ENCODE measurements at regions not wholly inside any gene's neighbourhood (a gene's known extent, or its start where the extent isn't known, plus 50 kb on each side); places are given as distances from the start of the nearest gene placed in this dataset.

GRCh38 chr2:160566717-160567116 lies 73.1 kb upstream of the RBMS1 start:
- no peaks in the 10 kb centered on the region for H3F3A ChIP-seq (ENCODE audit: insufficient read depth, low read length)
- TF ChIP-seq CTCF (IDR thresholded peaks at IDR 0.05; ENCODE audit: low read length) (no peak), EZH2 (IDR thresholded peaks at IDR 0.05; ENCODE audit: borderline replicate concordance, low read length) (no peak)
- H4K20me1 ChIP-seq (ENCODE audit: insufficient read depth, low read length), result no peaks in the 10 kb centered on the region
- H3K4me1 ChIP-seq (ENCODE audit: insufficient read depth, low read length, severe bottlenecking), result no peaks in the 10 kb centered on the region
- H3K36me3 ChIP-seq (ENCODE audit: insufficient read depth, low read length), result no peaks in the 10 kb centered on the region
- H3K4me3 ChIP-seq (ENCODE audit: low read depth, low read length, poor library complexity, severe bottlenecking), result no peak overlapping the region
- no peak overlapping the region for H3K9ac ChIP-seq (ENCODE audit: low read length)
- no peak overlapping the region for H2AFZ ChIP-seq (ENCODE audit: low read length)
- no peaks in the 10 kb centered on the region for H3K27me3 ChIP-seq (ENCODE audit: insufficient read depth, low read length)
- H3K9me2 ChIP-seq (ENCODE audit: low read depth, low read length), result no peaks in the 10 kb centered on the region
- H3K9me3 ChIP-seq (ENCODE audit: low read length), result no peaks in the 10 kb centered on the region
- no peaks in the 10 kb centered on the region for H3K79me2 ChIP-seq (ENCODE audit: insufficient read depth, low read length)
- no peak overlapping the region for H3K27ac ChIP-seq (ENCODE audit: low read depth, low read length, poor library complexity, severe bottlenecking)
- no peak overlapping the region for H3K4me2 ChIP-seq (ENCODE audit: low read length)

- Histone ChIP-seq H3K27me3 (ENCODE audit: insufficient read depth, low read length) (no peaks in the 10 kb centered on the region), H3K4me1 (ENCODE audit: insufficient read depth, low read length, severe bottlenecking) (no peaks in the 10 kb centered on the region)
- TF ChIP-seq EZH2 (IDR thresholded peaks at IDR 0.05; ENCODE audit: borderline replicate concordance, low read length) (no peak), CTCF (IDR thresholded peaks at IDR 0.05; ENCODE audit: low read length) (no peak)
Observed at GRCh38 chr2:160568856-160569255, 75.2 kb upstream of the RBMS1 start.

GRCh38 chr2:160570376-160570775 lies 76.8 kb upstream of the RBMS1 start:
- Histone ChIP-seq H3K27me3 (ENCODE audit: insufficient read depth, low read length) (no peaks in the 10 kb centered on the region), H2AFZ (ENCODE audit: low read length) (no peak overlapping the region), H3K9me3 (ENCODE audit: low read length) (no peaks in the 10 kb centered on the region), H3K9me2 (ENCODE audit: low read depth, low read length) (no peaks in the 10 kb centered on the region), H3K36me3 (ENCODE audit: insufficient read depth, low read length) (no peaks in the 10 kb centered on the region), H3K4me3 (ENCODE audit: low read depth, low read length, poor library complexity, severe bottlenecking) (no peak overlapping the region), H3K27ac (ENCODE audit: low read depth, low read length, poor library complexity, severe bottlenecking) (no peak overlapping the region), H3K4me2 (ENCODE audit: low read length) (no peak overlapping the region), H4K20me1 (ENCODE audit: insufficient read depth, low read length) (no peaks in the 10 kb centered on the region), H3K9ac (ENCODE audit: low read length) (no peak overlapping the region), H3K79me2 (ENCODE audit: insufficient read depth, low read length) (no peaks in the 10 kb centered on the region), H3F3A (ENCODE audit: insufficient read depth, low read length) (no peaks in the 10 kb centered on the region), H3K4me1 (ENCODE audit: insufficient read depth, low read length, severe bottlenecking) (no peaks in the 10 kb centered on the region)
- no peak for TF ChIP-seq CTCF (IDR thresholded peaks at IDR 0.05; ENCODE audit: low read length)

More at GRCh38 chr2:160568856-160569255, 75.2 kb upstream of the RBMS1 start:
- Histone ChIP-seq H4K20me1 (ENCODE audit: insufficient read depth, low read length) (no peaks in the 10 kb centered on the region), H3K9me3 (ENCODE audit: low read length) (no peaks in the 10 kb centered on the region), H3K36me3 (ENCODE audit: insufficient read depth, low read length) (no peaks in the 10 kb centered on the region), H2AFZ (ENCODE audit: low read length) (no peak overlapping the region), H3K4me2 (ENCODE audit: low read length) (no peak overlapping the region), H3K9me2 (ENCODE audit: low read depth, low read length) (no peaks in the 10 kb centered on the region), H3K4me3 (ENCODE audit: low read depth, low read length, poor library complexity, severe bottlenecking) (no peak overlapping the region), H3K27ac (ENCODE audit: low read depth, low read length, poor library complexity, severe bottlenecking) (no peak overlapping the region), H3K9ac (ENCODE audit: low read length) (no peak overlapping the region), H3F3A (ENCODE audit: insufficient read depth, low read length) (no peaks in the 10 kb centered on the region), H3K79me2 (ENCODE audit: insufficient read depth, low read length) (no peaks in the 10 kb centered on the region)
